Activated naive CD8-positive, alpha-beta T cell treated with anti-CD3 and anti-CD28 coated beads for 36 hours (primary cell): ENCODE measurements at regions not wholly inside any gene's neighbourhood (a gene's known extent, or its start where the extent isn't known, plus 50 kb on each side); places are given as distances from the start of the nearest gene placed in this dataset.
"Not testable (repeated sequence)": the region's sequence is repeated elsewhere in the genome, so short reads cannot be mapped to it uniquely, and the experiment has no call there.

Source experiments
- DNase-seq: peaks from one replicate; pipeline ENCODE4 v3.0.0; 2021
- H3K27ac Mint-ChIP-seq: one replicate; pipeline ENCODE4 v1.8.0; 2022; ENCODE audit warnings: mild to moderate bottlenecking, moderate library complexity, mixed read lengths
- H3K27me3 Mint-ChIP-seq: one replicate; pipeline ENCODE4 v1.8.0; 2022; ENCODE audit warnings: mild to moderate bottlenecking, mixed read lengths
- H3K36me3 Mint-ChIP-seq: one replicate; pipeline ENCODE4 v1.8.0; 2021; ENCODE audit warnings: mild to moderate bottlenecking, mixed read lengths
- H3K4me1 Mint-ChIP-seq: one replicate; pipeline ENCODE4 v1.8.0; 2021; ENCODE audit warnings: mixed read lengths
- H3K4me3 Mint-ChIP-seq: one replicate; pipeline ENCODE4 v1.8.0; 2022; ENCODE audit warnings: mild to moderate bottlenecking, moderate library complexity, mixed read lengths
- H3K9me3 Mint-ChIP-seq: one replicate; pipeline ENCODE4 v1.8.0; 2022; ENCODE audit warnings: mixed read lengths

GRCh38 chr7:106501605-106502580 is 159.1 kb downstream of the CCDC71L start:
- Mint-ChIP-seq H3K27me3 (peaks cover 10% of the 10 kb centered on the region), H3K27ac (peak overlapping the region; percentile 32), H3K4me3 (no peak overlapping the region), H3K4me1 (peaks cover 13% of the 10 kb centered on the region), H3K9me3 (peaks cover 6% of the 10 kb centered on the region), H3K36me3 (peaks cover 11% of the 10 kb centered on the region)
- no peak for DNase-seq

- Mint-ChIP-seq H3K27me3 (peaks cover 25% of the 10 kb centered on the region), H3K4me3 (no peak overlapping the region), H3K27ac (no peak overlapping the region)
These were observed 161.1 kb downstream of the CCDC71L start for GRCh38 chr7:106499897-106500296.

GRCh38 chr7:106498005-106498404 is 163.0 kb downstream of the CCDC71L start:
- not testable (repeated sequence) for H3K27ac Mint-ChIP-seq, H3K4me3 Mint-ChIP-seq

More at GRCh38 chr7:106499897-106500296, 161.1 kb downstream of the CCDC71L start:
- H3K36me3 Mint-ChIP-seq = peaks cover 17% of the 10 kb centered on the region
- peaks cover 13% of the 10 kb centered on the region for H3K9me3 Mint-ChIP-seq
- H3K4me1 Mint-ChIP-seq = peaks cover 13% of the 10 kb centered on the region
- DNase-seq = no peak

GRCh38 chr7:106493041-106493731 is 167.8 kb downstream of the CCDC71L start:
- no peak for DNase-seq
- no peak overlapping the region for H3K27ac Mint-ChIP-seq
- no peaks in the 10 kb centered on the region for H3K4me1 Mint-ChIP-seq
- H3K4me3 Mint-ChIP-seq = no peak overlapping the region
- H3K27me3 Mint-ChIP-seq = peaks cover 44% of the 10 kb centered on the region
- peaks cover 16% of the 10 kb centered on the region for H3K36me3 Mint-ChIP-seq
- H3K9me3 Mint-ChIP-seq = peaks cover 10% of the 10 kb centered on the region

More at GRCh38 chr7:106498005-106498404, 163.0 kb downstream of the CCDC71L start:
- H3K4me1 Mint-ChIP-seq, H3K9me3 Mint-ChIP-seq, DNase-seq: not testable (repeated sequence)
- peaks cover 13% of the 10 kb centered on the region for H3K36me3 Mint-ChIP-seq
- peaks cover 27% of the 10 kb centered on the region for H3K27me3 Mint-ChIP-seq

- H3K4me1 Mint-ChIP-seq = peaks cover 26% of the 10 kb centered on the region
- no peak overlapping the region for H3K27ac Mint-ChIP-seq
- H3K4me3 Mint-ChIP-seq = no peak overlapping the region
- peaks cover 23% of the 10 kb centered on the region for H3K27me3 Mint-ChIP-seq
- DNase-seq = no peak
- peaks cover 1% of the 10 kb centered on the region for H3K9me3 Mint-ChIP-seq
- H3K36me3 Mint-ChIP-seq = peaks cover 3% of the 10 kb centered on the region
These were observed 172.5 kb downstream of the CCDC71L start for GRCh38 chr7:106488465-106488864.

GRCh38 chr7:106487892-106488291 is 173.1 kb downstream of the CCDC71L start:
- peaks cover 1% of the 10 kb centered on the region for H3K9me3 Mint-ChIP-seq
- DNase-seq = no peak
- no peak overlapping the region for H3K4me3 Mint-ChIP-seq
- peaks cover 30% of the 10 kb centered on the region for H3K4me1 Mint-ChIP-seq
- H3K27ac Mint-ChIP-seq = no peak overlapping the region
- peaks cover 28% of the 10 kb centered on the region for H3K27me3 Mint-ChIP-seq
- peaks cover 3% of the 10 kb centered on the region for H3K36me3 Mint-ChIP-seq

GRCh38 chr7:106486331-106486730 is 174.6 kb downstream of the CCDC71L start:
- Mint-ChIP-seq H3K9me3 (peaks cover 4% of the 10 kb centered on the region), H3K27ac (no peak overlapping the region), H3K36me3 (peaks cover 6% of the 10 kb centered on the region), H3K4me3 (no peak overlapping the region), H3K27me3 (peaks cover 37% of the 10 kb centered on the region), H3K4me1 (peaks cover 38% of the 10 kb centered on the region)
- DNase-seq = no peak

GRCh38 chr7:106485919-106486318 is 175.0 kb downstream of the CCDC71L start:
- peaks cover 42% of the 10 kb centered on the region for H3K4me1 Mint-ChIP-seq
- no peak for DNase-seq
- H3K4me3 Mint-ChIP-seq = no peak overlapping the region

GRCh38 chr7:106485031-106485551 is 175.9 kb downstream of the CCDC71L start:
- peak overlapping the region; percentile 86 for H3K27ac Mint-ChIP-seq
- peaks cover 50% of the 10 kb centered on the region for H3K4me1 Mint-ChIP-seq
- peaks cover 36% of the 10 kb centered on the region for H3K27me3 Mint-ChIP-seq

More at GRCh38 chr7:106485919-106486318, 175.0 kb downstream of the CCDC71L start:
- Mint-ChIP-seq H3K27me3 (peaks cover 40% of the 10 kb centered on the region), H3K9me3 (peaks cover 4% of the 10 kb centered on the region), H3K27ac (peak overlapping the region; percentile 86), H3K36me3 (peaks cover 6% of the 10 kb centered on the region)

GRCh38 chr7:106484562-106484961 is 176.4 kb downstream of the CCDC71L start:
- Mint-ChIP-seq H3K4me3 (no peak overlapping the region), H3K27ac (peak overlapping the region; percentile 86), H3K27me3 (peaks cover 39% of the 10 kb centered on the region), H3K4me1 (peaks cover 50% of the 10 kb centered on the region), H3K36me3 (peaks cover 3% of the 10 kb centered on the region), H3K9me3 (peaks cover 4% of the 10 kb centered on the region)
- DNase-seq = no peak

More at GRCh38 chr7:106485031-106485551, 175.9 kb downstream of the CCDC71L start:
- Mint-ChIP-seq H3K36me3 (peaks cover 6% of the 10 kb centered on the region), H3K9me3 (peaks cover 4% of the 10 kb centered on the region), H3K4me3 (no peak overlapping the region)
- DNase-seq = no peak

GRCh38 chr7:106482091-106482490 is 178.9 kb downstream of the CCDC71L start:
- Mint-ChIP-seq H3K27ac (no peak overlapping the region), H3K9me3 (peaks cover 2% of the 10 kb centered on the region), H3K4me3 (no peak overlapping the region), H3K36me3 (peaks cover 3% of the 10 kb centered on the region), H3K4me1 (peaks cover 50% of the 10 kb centered on the region), H3K27me3 (peaks cover 43% of the 10 kb centered on the region)
- no peak for DNase-seq

- no peak for DNase-seq
- no peak overlapping the region for H3K4me3 Mint-ChIP-seq
- H3K9me3 Mint-ChIP-seq = peaks cover 2% of the 10 kb centered on the region
- H3K4me1 Mint-ChIP-seq = peaks cover 39% of the 10 kb centered on the region
- peak overlapping the region; percentile 18 for H3K27ac Mint-ChIP-seq
- H3K27me3 Mint-ChIP-seq = peaks cover 43% of the 10 kb centered on the region
- H3K36me3 Mint-ChIP-seq = peaks cover 3% of the 10 kb centered on the region
These were observed 180.3 kb downstream of the CCDC71L start for GRCh38 chr7:106480616-106481031.

- peaks cover 3% of the 10 kb centered on the region for H3K36me3 Mint-ChIP-seq
- no peak overlapping the region for H3K4me3 Mint-ChIP-seq
- peaks cover 2% of the 10 kb centered on the region for H3K9me3 Mint-ChIP-seq
- peaks cover 34% of the 10 kb centered on the region for H3K4me1 Mint-ChIP-seq
- H3K27me3 Mint-ChIP-seq = peaks cover 44% of the 10 kb centered on the region
- no peak for DNase-seq
- peak overlapping the region; percentile 18 for H3K27ac Mint-ChIP-seq
These were observed 180.8 kb downstream of the CCDC71L start for GRCh38 chr7:106480161-106480579.

- Mint-ChIP-seq H3K27me3 (peaks cover 47% of the 10 kb centered on the region), H3K4me1 (peaks cover 15% of the 10 kb centered on the region), H3K4me3 (no peak overlapping the region), H3K36me3 (peaks cover 2% of the 10 kb centered on the region), H3K27ac (no peak overlapping the region), H3K9me3 (no peaks in the 10 kb centered on the region)
- no peak for DNase-seq
These were observed 184.2 kb downstream of the CCDC71L start for GRCh38 chr7:106476751-106477150.

- Mint-ChIP-seq H3K4me3 (no peak overlapping the region), H3K4me1 (peaks cover 9% of the 10 kb centered on the region), H3K9me3 (no peaks in the 10 kb centered on the region), H3K27me3 (peaks cover 43% of the 10 kb centered on the region), H3K36me3 (no peaks in the 10 kb centered on the region), H3K27ac (no peak overlapping the region)
- no peak for DNase-seq
These were observed 188.0 kb upstream of the NAMPT start for GRCh38 chr7:106472741-106473140.
